ENCODE measurements at regions not wholly inside any gene's neighbourhood (a gene's known extent, or its start where the extent isn't known, plus 50 kb on each side); places are given as distances from the start of the nearest gene placed in this dataset.
"Not testable (repeated sequence)": the region's sequence is repeated elsewhere in the genome, so short reads cannot be mapped to it uniquely, and the experiment has no call there.

GRCh38 chr7:125830743-125831142 lies 901.1 kb upstream of the POT1 start:
- H3K27me3 ChIP-seq (ENCODE audit: control insufficient read depth, insufficient read depth, low read length) = no peaks in the 10 kb centered on the region
- no peak overlapping the region for H3K4me2 ChIP-seq (ENCODE audit: low read length)
- no peak overlapping the region for H3K9ac ChIP-seq (ENCODE audit: low read depth, low read length)
- H3K36me3 ChIP-seq (ENCODE audit: insufficient read depth, low read length) = no peaks in the 10 kb centered on the region
- no peaks in the 10 kb centered on the region for H3K4me1 ChIP-seq (ENCODE audit: control insufficient read depth, insufficient read depth, low read length)
- H3K9me3 ChIP-seq (replicated peaks; ENCODE audit: low read length) = no peaks in the 10 kb centered on the region
- no peak overlapping the region for H3K4me3 ChIP-seq (ENCODE audit: low read length)

- H3K27me3 ChIP-seq (ENCODE audit: control insufficient read depth, insufficient read depth, low read length) = no peaks in the 10 kb centered on the region
- H3K9me3 ChIP-seq (replicated peaks; ENCODE audit: low read length) = no peaks in the 10 kb centered on the region
- H3K4me3 ChIP-seq (ENCODE audit: low read length) = no peak overlapping the region
- no peak overlapping the region for H3K4me2 ChIP-seq (ENCODE audit: low read length)
- H3K36me3 ChIP-seq (ENCODE audit: insufficient read depth, low read length) = no peaks in the 10 kb centered on the region
- H3K4me1 ChIP-seq (ENCODE audit: control insufficient read depth, insufficient read depth, low read length) = no peaks in the 10 kb centered on the region
- no peak overlapping the region for H3K9ac ChIP-seq (ENCODE audit: low read depth, low read length)
These were observed 898.6 kb upstream of the POT1 start for GRCh38 chr7:125828153-125828700.

GRCh38 chr7:125823538-125823937 lies 893.9 kb upstream of the POT1 start:
- Histone ChIP-seq H3K4me2 (ENCODE audit: low read length) (no peak overlapping the region), H3K27me3 (ENCODE audit: control insufficient read depth, insufficient read depth, low read length) (no peaks in the 10 kb centered on the region), H3K4me1 (ENCODE audit: control insufficient read depth, insufficient read depth, low read length) (no peaks in the 10 kb centered on the region), H3K4me3 (ENCODE audit: low read length) (no peak overlapping the region), H3K36me3 (ENCODE audit: insufficient read depth, low read length) (no peaks in the 10 kb centered on the region), H3K9me3 (replicated peaks; ENCODE audit: low read length) (no peaks in the 10 kb centered on the region), H3K9ac (ENCODE audit: low read depth, low read length) (no peak overlapping the region)

- Histone ChIP-seq H3K36me3 (ENCODE audit: insufficient read depth, low read length) (no peaks in the 10 kb centered on the region), H3K9ac (ENCODE audit: low read depth, low read length) (no peak overlapping the region), H3K4me3 (ENCODE audit: low read length) (no peak overlapping the region), H3K4me1 (ENCODE audit: control insufficient read depth, insufficient read depth, low read length) (no peaks in the 10 kb centered on the region), H3K27me3 (ENCODE audit: control insufficient read depth, insufficient read depth, low read length) (no peaks in the 10 kb centered on the region), H3K9me3 (replicated peaks; ENCODE audit: low read length) (no peaks in the 10 kb centered on the region), H3K4me2 (ENCODE audit: low read length) (no peak overlapping the region)
These were observed 890.9 kb upstream of the POT1 start for GRCh38 chr7:125820495-125820894.

- Histone ChIP-seq H3K9ac (ENCODE audit: low read depth, low read length) (no peak overlapping the region), H3K4me3 (ENCODE audit: low read length) (no peak overlapping the region), H3K4me2 (ENCODE audit: low read length) (no peak overlapping the region), H3K4me1 (ENCODE audit: control insufficient read depth, insufficient read depth, low read length) (no peaks in the 10 kb centered on the region), H3K36me3 (ENCODE audit: insufficient read depth, low read length) (no peaks in the 10 kb centered on the region), H3K9me3 (replicated peaks; ENCODE audit: low read length) (no peaks in the 10 kb centered on the region), H3K27me3 (ENCODE audit: control insufficient read depth, insufficient read depth, low read length) (no peaks in the 10 kb centered on the region)
These were observed 884.5 kb upstream of the POT1 start for GRCh38 chr7:125814100-125814499.

- not testable (repeated sequence) for H3K4me2 ChIP-seq (ENCODE audit: low read length); H3K36me3 ChIP-seq (ENCODE audit: insufficient read depth, low read length); H3K9ac ChIP-seq (ENCODE audit: low read depth, low read length); H3K27me3 ChIP-seq (ENCODE audit: control insufficient read depth, insufficient read depth, low read length); H3K4me1 ChIP-seq (ENCODE audit: control insufficient read depth, insufficient read depth, low read length); H3K4me3 ChIP-seq (ENCODE audit: low read length); H3K9me3 ChIP-seq (replicated peaks; ENCODE audit: low read length)
These were observed 876.9 kb upstream of the POT1 start for GRCh38 chr7:125806491-125806890.

- Histone ChIP-seq H3K9ac (ENCODE audit: low read depth, low read length) (no peak overlapping the region), H3K4me2 (ENCODE audit: low read length) (no peak overlapping the region), H3K9me3 (replicated peaks; ENCODE audit: low read length) (peaks cover 3% of the 10 kb centered on the region), H3K4me1 (ENCODE audit: control insufficient read depth, insufficient read depth, low read length) (no peaks in the 10 kb centered on the region), H3K36me3 (ENCODE audit: insufficient read depth, low read length) (no peaks in the 10 kb centered on the region), H3K4me3 (ENCODE audit: low read length) (no peak overlapping the region), H3K27me3 (ENCODE audit: control insufficient read depth, insufficient read depth, low read length) (no peaks in the 10 kb centered on the region)
These were observed 874.6 kb upstream of the POT1 start for GRCh38 chr7:125804273-125804672.

GRCh38 chr7:125780153-125780552 lies 850.5 kb upstream of the POT1 start:
- no peaks in the 10 kb centered on the region for H3K9me3 ChIP-seq (replicated peaks; ENCODE audit: low read length)
- no peak overlapping the region for H3K4me3 ChIP-seq (ENCODE audit: low read length)
- H3K4me2 ChIP-seq (ENCODE audit: low read length) = no peak overlapping the region
- no peaks in the 10 kb centered on the region for H3K4me1 ChIP-seq (ENCODE audit: control insufficient read depth, insufficient read depth, low read length)
- H3K36me3 ChIP-seq (ENCODE audit: insufficient read depth, low read length) = no peaks in the 10 kb centered on the region
- H3K9ac ChIP-seq (ENCODE audit: low read depth, low read length) = no peak overlapping the region
- no peaks in the 10 kb centered on the region for H3K27me3 ChIP-seq (ENCODE audit: control insufficient read depth, insufficient read depth, low read length)

GRCh38 chr7:125775317-125775716 lies 845.7 kb upstream of the POT1 start:
- Histone ChIP-seq H3K9ac (ENCODE audit: low read depth, low read length) (no peak overlapping the region), H3K4me3 (ENCODE audit: low read length) (no peak overlapping the region), H3K36me3 (ENCODE audit: insufficient read depth, low read length) (no peaks in the 10 kb centered on the region), H3K4me2 (ENCODE audit: low read length) (no peak overlapping the region), H3K4me1 (ENCODE audit: control insufficient read depth, insufficient read depth, low read length) (no peaks in the 10 kb centered on the region), H3K9me3 (replicated peaks; ENCODE audit: low read length) (peaks cover 3% of the 10 kb centered on the region), H3K27me3 (ENCODE audit: control insufficient read depth, insufficient read depth, low read length) (no peaks in the 10 kb centered on the region)

- Histone ChIP-seq H3K27me3 (ENCODE audit: control insufficient read depth, insufficient read depth, low read length) (no peaks in the 10 kb centered on the region), H3K9ac (ENCODE audit: low read depth, low read length) (no peak overlapping the region)
These were observed 843.6 kb upstream of the POT1 start for GRCh38 chr7:125773113-125773785.

GRCh38 chr7:125747966-125748365 lies 818.3 kb upstream of the POT1 start:
- H3K36me3 ChIP-seq (ENCODE audit: insufficient read depth, low read length) = no peaks in the 10 kb centered on the region
- no peak overlapping the region for H3K4me3 ChIP-seq (ENCODE audit: low read length)
- no peaks in the 10 kb centered on the region for H3K4me1 ChIP-seq (ENCODE audit: control insufficient read depth, insufficient read depth, low read length)
- no peak overlapping the region for H3K4me2 ChIP-seq (ENCODE audit: low read length)
- no peaks in the 10 kb centered on the region for H3K9me3 ChIP-seq (replicated peaks; ENCODE audit: low read length)
- H3K27me3 ChIP-seq (ENCODE audit: control insufficient read depth, insufficient read depth, low read length) = no peaks in the 10 kb centered on the region
- no peak overlapping the region for H3K9ac ChIP-seq (ENCODE audit: low read depth, low read length)

More at GRCh38 chr7:125773113-125773785, 843.6 kb upstream of the POT1 start:
- Histone ChIP-seq H3K36me3 (ENCODE audit: insufficient read depth, low read length) (no peaks in the 10 kb centered on the region), H3K4me3 (ENCODE audit: low read length) (no peak overlapping the region), H3K9me3 (replicated peaks; ENCODE audit: low read length) (peaks cover 3% of the 10 kb centered on the region), H3K4me2 (ENCODE audit: low read length) (no peak overlapping the region), H3K4me1 (ENCODE audit: control insufficient read depth, insufficient read depth, low read length) (no peaks in the 10 kb centered on the region)

GRCh38 chr7:125746510-125746909 lies 816.9 kb upstream of the POT1 start:
- no peak overlapping the region for H3K4me3 ChIP-seq (ENCODE audit: low read length)
- H3K27me3 ChIP-seq (ENCODE audit: control insufficient read depth, insufficient read depth, low read length) = no peaks in the 10 kb centered on the region
- no peaks in the 10 kb centered on the region for H3K4me1 ChIP-seq (ENCODE audit: control insufficient read depth, insufficient read depth, low read length)
- H3K9me3 ChIP-seq (replicated peaks; ENCODE audit: low read length) = no peaks in the 10 kb centered on the region
- no peak overlapping the region for H3K9ac ChIP-seq (ENCODE audit: low read depth, low read length)
- H3K36me3 ChIP-seq (ENCODE audit: insufficient read depth, low read length) = no peaks in the 10 kb centered on the region
- no peak overlapping the region for H3K4me2 ChIP-seq (ENCODE audit: low read length)

Measured in skeletal muscle satellite cell (primary cell).